Karpas-422 (cell line): ENCODE measurements at regions not wholly inside any gene's neighbourhood (a gene's known extent, or its start where the extent isn't known, plus 50 kb on each side); places are given as distances from the start of the nearest gene placed in this dataset.

Experiments
- DNase-seq: peaks from one replicate; pipeline ENCODE4 v3.0.0-alpha.2; 2015
- H2AFZ ChIP-seq: fragments of 200-600 bp; sonication (generic); 2 replicates; pipeline ENCODE4 v1.6.1; 2014; ENCODE audit warnings: antibody characterized with exemption, low read length, mixed read lengths
- H3K27ac ChIP-seq: fragments of 200-600 bp; sonication (generic); 2 replicates; pipeline ENCODE4 v1.5.1; 2014; ENCODE audit warnings: mild to moderate bottlenecking, low read length, moderate library complexity
- H3K27me3 ChIP-seq: fragments of 200-600 bp; sonication (generic); 2 replicates; pipeline ENCODE4 v1.6.1; 2014; ENCODE audit warnings: low read length, mixed read lengths
- H3K36me3 ChIP-seq: fragments of 200-600 bp; sonication (generic); 2 replicates; pipeline ENCODE4 v1.6.1; 2014; ENCODE audit warnings: low read length, mixed read lengths; ENCODE audit not compliant: insufficient read depth
- H3K4me1 ChIP-seq: fragments of 200-600 bp; sonication (generic); 2 replicates; pipeline ENCODE4 v1.6.1; 2014; ENCODE audit warnings: mild to moderate bottlenecking, low read length, mixed read lengths
- H3K4me2 ChIP-seq: fragments of 200-600 bp; sonication (generic); 2 replicates; pipeline ENCODE4 v1.6.1; 2014; ENCODE audit warnings: low read length, low read depth, mild to moderate bottlenecking; ENCODE audit not compliant: poor library complexity, severe bottlenecking
- H3K4me3 ChIP-seq: fragments of 200-600 bp; sonication (generic); 2 replicates; pipeline ENCODE4 v1.5.1; 2014; ENCODE audit warnings: mild to moderate bottlenecking, antibody characterized with exemption, low read length, mixed read lengths
- H3K79me2 ChIP-seq: fragments of 200-600 bp; sonication (generic); 2 replicates; pipeline ENCODE4 v1.6.1; 2014; ENCODE audit warnings: mild to moderate bottlenecking, low read length, mixed read lengths
- H3K9ac ChIP-seq: fragments of 200-600 bp; sonication (generic); 2 replicates; pipeline ENCODE4 v1.6.0; 2014; ENCODE audit warnings: low read length
- H3K9me2 ChIP-seq: fragments of 200-600 bp; sonication (generic), shearing (Covaris generic); replicated peaks from 2 replicates; pipeline ENCODE4 v1.6.0; 2014; ENCODE audit warnings: mild to moderate bottlenecking, low read length, moderate library complexity; ENCODE audit not compliant: insufficient read depth
- H3K9me3 ChIP-seq: fragments of 300-700, 200-600 bp; sonication (generic); 2 replicates; pipeline ENCODE4 v1.6.1; 2014; ENCODE audit warnings: low read length, mixed read lengths
- H4K20me1 ChIP-seq: fragments of 200-600 bp; sonication (generic); 2 replicates; pipeline ENCODE4 v1.6.1; 2014; ENCODE audit warnings: mild to moderate bottlenecking, antibody characterized with exemption, low read length, low read depth; ENCODE audit not compliant: insufficient read depth

DNA sequence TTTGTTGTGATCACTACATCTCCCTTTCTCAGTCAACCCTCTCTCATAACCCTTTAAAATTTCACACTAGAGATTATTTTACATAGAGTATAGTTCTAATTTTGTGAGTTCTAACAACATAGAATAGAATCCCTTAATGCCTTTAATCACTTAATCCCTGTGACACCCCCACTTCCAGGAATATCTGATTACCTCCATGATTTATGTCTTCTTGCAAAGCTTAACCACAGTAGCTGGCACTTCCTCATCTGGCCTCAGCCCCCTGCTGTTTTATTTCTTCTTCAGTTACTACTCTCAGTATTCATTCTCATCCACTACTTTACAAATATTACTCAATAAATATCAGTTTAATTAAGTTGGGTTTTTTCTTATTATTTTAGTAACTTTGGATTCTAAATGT is 340.9 kb downstream of the CENPC start:
- H3K4me3 ChIP-seq, result no peak overlapping the region
- H3K9me2 ChIP-seq, result no peaks in the 10 kb centered on the region
- no peak overlapping the region for H2AFZ ChIP-seq
- no peaks in the 10 kb centered on the region for H3K79me2 ChIP-seq
- H3K4me2 ChIP-seq, result no peak overlapping the region
- H4K20me1 ChIP-seq, result no peaks in the 10 kb centered on the region
- no peaks in the 10 kb centered on the region for H3K36me3 ChIP-seq
- DNase-seq, result no peak
- H3K27ac ChIP-seq, result no peak overlapping the region
- no peaks in the 10 kb centered on the region for H3K27me3 ChIP-seq
- no peaks in the 10 kb centered on the region for H3K9me3 ChIP-seq
- H3K4me1 ChIP-seq, result no peaks in the 10 kb centered on the region
- no peak overlapping the region for H3K9ac ChIP-seq

DNA sequence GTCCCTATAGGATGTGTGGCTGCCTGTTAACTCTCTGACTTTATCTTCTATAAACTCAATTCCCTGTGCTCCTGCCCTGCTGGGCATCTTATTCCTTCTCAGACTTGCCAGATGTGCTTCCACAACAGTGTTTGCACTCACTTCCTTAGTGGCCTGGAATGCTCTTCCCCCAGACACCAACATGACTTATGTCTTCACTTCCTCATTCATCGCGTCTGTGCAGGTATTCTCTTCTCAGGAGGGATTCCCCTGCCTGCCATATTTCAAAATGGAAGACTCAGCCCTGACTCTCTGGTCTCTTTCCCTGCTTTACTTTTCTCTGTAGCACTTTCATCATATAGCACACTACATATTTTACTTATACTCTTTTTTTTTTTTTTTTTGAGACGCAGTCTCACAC is 344.0 kb downstream of the CENPC start:
- Histone ChIP-seq H3K9me2 (no peaks in the 10 kb centered on the region), H3K36me3 (no peaks in the 10 kb centered on the region), H3K9ac (no peak overlapping the region), H3K79me2 (no peaks in the 10 kb centered on the region), H3K27me3 (no peaks in the 10 kb centered on the region), H3K4me2 (no peak overlapping the region), H3K9me3 (no peaks in the 10 kb centered on the region), H3K4me3 (no peak overlapping the region), H4K20me1 (no peaks in the 10 kb centered on the region), H3K4me1 (no peaks in the 10 kb centered on the region), H3K27ac (no peak overlapping the region), H2AFZ (no peak overlapping the region)
- no peak for DNase-seq

DNA sequence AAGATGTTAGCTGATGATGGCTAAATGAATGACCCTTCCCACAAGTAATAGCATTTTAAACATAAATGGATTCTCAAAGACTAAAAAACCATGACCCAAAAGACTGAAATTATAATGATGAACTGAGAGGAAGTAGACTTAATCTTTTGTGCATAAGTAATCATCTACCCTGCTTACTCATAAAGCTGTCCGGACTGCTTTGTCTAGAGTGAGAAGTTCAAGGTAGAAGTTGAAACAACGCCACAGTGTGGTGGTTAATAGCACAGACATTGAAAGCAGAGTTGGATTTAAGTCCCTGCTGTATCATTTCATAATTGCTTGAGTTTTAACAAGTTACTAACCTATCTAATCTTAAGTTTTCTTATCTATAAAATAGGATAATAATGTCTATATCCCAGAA is 346.6 kb downstream of the CENPC start:
- Histone ChIP-seq H3K9me2 (no peaks in the 10 kb centered on the region), H3K36me3 (no peaks in the 10 kb centered on the region), H2AFZ (no peak overlapping the region), H3K4me2 (no peak overlapping the region), H3K9ac (no peak overlapping the region), H3K4me1 (no peaks in the 10 kb centered on the region), H3K9me3 (no peaks in the 10 kb centered on the region), H3K4me3 (no peak overlapping the region), H3K79me2 (no peaks in the 10 kb centered on the region), H4K20me1 (no peaks in the 10 kb centered on the region), H3K27ac (no peak overlapping the region), H3K27me3 (no peaks in the 10 kb centered on the region)
- peak; percentile 75 for DNase-seq

- H2AFZ ChIP-seq, result no peak overlapping the region
- no peaks in the 10 kb centered on the region for H3K36me3 ChIP-seq
- no peak overlapping the region for H3K4me2 ChIP-seq
- no peaks in the 10 kb centered on the region for H3K4me1 ChIP-seq
- DNase-seq, result no peak
- no peak overlapping the region for H3K27ac ChIP-seq
- H3K4me3 ChIP-seq, result no peak overlapping the region
- H4K20me1 ChIP-seq, result no peaks in the 10 kb centered on the region
- H3K27me3 ChIP-seq, result no peaks in the 10 kb centered on the region
- H3K79me2 ChIP-seq, result no peaks in the 10 kb centered on the region
- no peak overlapping the region for H3K9ac ChIP-seq
- H3K9me2 ChIP-seq, result no peaks in the 10 kb centered on the region
- H3K9me3 ChIP-seq, result no peaks in the 10 kb centered on the region
Measured at GRCh38 chr4:67167849-67168248, 377.5 kb downstream of the CENPC start.

DNA sequence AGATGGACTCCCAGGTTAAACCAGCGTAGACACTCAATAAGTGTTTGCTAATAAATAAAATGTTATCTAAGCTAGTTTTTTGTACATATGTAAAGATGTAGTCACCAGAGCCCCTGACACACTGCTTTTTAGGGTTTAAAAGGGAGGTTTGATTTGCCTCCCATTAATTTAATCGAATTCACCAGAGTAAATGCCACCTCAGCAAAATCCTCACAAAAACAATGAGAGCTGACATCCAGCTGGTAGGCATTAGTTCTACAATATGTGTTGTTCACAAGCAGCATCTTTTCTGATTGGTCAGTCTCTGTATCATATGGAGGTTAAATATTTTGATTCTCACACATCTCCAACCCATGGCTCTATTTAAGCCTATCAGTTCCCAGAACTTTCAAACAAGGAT is 382.6 kb downstream of the CENPC start:
- H3K36me3 ChIP-seq, result no peaks in the 10 kb centered on the region
- no peak overlapping the region for H3K4me2 ChIP-seq
- no peak overlapping the region for H3K9ac ChIP-seq
- H3K79me2 ChIP-seq, result no peaks in the 10 kb centered on the region
- no peak for DNase-seq
- H3K9me3 ChIP-seq, result no peaks in the 10 kb centered on the region
- no peaks in the 10 kb centered on the region for H4K20me1 ChIP-seq
- no peak overlapping the region for H2AFZ ChIP-seq
- no peaks in the 10 kb centered on the region for H3K4me1 ChIP-seq
- no peak overlapping the region for H3K27ac ChIP-seq
- no peaks in the 10 kb centered on the region for H3K27me3 ChIP-seq
- H3K4me3 ChIP-seq, result no peak overlapping the region
- no peaks in the 10 kb centered on the region for H3K9me2 ChIP-seq

DNA sequence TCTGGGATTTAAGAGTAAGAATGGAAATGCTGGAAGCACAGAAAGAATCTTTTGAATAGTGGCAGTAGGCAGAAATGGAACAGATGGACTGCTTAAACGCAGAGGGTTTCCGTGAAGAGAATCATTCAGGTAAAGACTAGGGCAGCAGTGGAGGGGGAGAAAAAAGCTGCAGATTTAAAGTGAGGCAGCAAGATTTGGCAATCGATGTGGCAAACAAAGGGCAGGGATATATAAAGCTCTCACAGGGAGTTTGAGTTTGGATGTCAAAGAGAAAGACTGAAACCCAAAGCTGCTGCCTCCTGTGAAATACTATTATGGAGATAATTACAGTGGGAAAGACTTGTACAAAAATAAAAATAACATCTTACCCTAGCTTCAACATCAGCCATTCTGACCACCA is 384.0 kb downstream of the CENPC start:
- Histone ChIP-seq H3K4me2 (no peak overlapping the region), H4K20me1 (no peaks in the 10 kb centered on the region), H3K4me1 (no peaks in the 10 kb centered on the region), H2AFZ (no peak overlapping the region), H3K9me2 (no peaks in the 10 kb centered on the region), H3K4me3 (no peak overlapping the region), H3K36me3 (no peaks in the 10 kb centered on the region), H3K79me2 (no peaks in the 10 kb centered on the region), H3K27ac (no peak overlapping the region), H3K9me3 (no peaks in the 10 kb centered on the region), H3K27me3 (no peaks in the 10 kb centered on the region), H3K9ac (no peak overlapping the region)
- no peak for DNase-seq

DNA sequence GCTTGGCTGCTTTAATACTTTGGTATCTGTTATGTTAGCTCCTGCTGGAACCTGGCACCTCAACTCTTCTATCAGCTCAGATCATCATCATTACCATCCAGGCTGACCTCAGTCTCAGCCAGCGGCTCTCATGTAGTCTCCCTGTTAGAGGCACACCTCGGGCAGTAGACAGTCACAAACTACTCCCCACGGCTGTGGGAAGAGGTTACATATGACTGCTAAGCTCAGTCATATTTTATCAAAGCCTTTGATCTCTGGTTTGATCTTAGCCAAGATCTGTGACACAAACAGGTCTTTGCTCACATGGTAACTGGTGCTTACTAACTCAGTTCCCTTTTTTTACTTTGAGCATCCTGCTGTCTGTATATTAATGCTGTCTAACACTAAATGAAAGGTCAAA is 384.9 kb downstream of the CENPC start:
- no peak overlapping the region for H3K4me3 ChIP-seq
- H3K9ac ChIP-seq, result no peak overlapping the region
- no peak for DNase-seq
- H3K79me2 ChIP-seq, result no peaks in the 10 kb centered on the region
- H3K9me2 ChIP-seq, result no peaks in the 10 kb centered on the region
- H3K36me3 ChIP-seq, result no peaks in the 10 kb centered on the region
- H3K27ac ChIP-seq, result no peak overlapping the region
- no peak overlapping the region for H2AFZ ChIP-seq
- H3K4me2 ChIP-seq, result no peak overlapping the region
- H4K20me1 ChIP-seq, result no peaks in the 10 kb centered on the region
- no peaks in the 10 kb centered on the region for H3K9me3 ChIP-seq
- H3K4me1 ChIP-seq, result no peaks in the 10 kb centered on the region
- no peaks in the 10 kb centered on the region for H3K27me3 ChIP-seq

- Histone ChIP-seq H4K20me1 (no peaks in the 10 kb centered on the region), H3K4me1 (no peaks in the 10 kb centered on the region), H3K4me3 (no peak overlapping the region), H3K9ac (no peak overlapping the region), H3K9me3 (no peaks in the 10 kb centered on the region), H2AFZ (no peak overlapping the region), H3K27ac (no peak overlapping the region), H3K4me2 (no peak overlapping the region), H3K27me3 (no peaks in the 10 kb centered on the region), H3K9me2 (no peaks in the 10 kb centered on the region), H3K36me3 (no peaks in the 10 kb centered on the region), H3K79me2 (no peaks in the 10 kb centered on the region)
- DNase-seq, result no peak
Measured at GRCh38 chr4:67158666-67159065, 386.6 kb downstream of the CENPC start.

- no peak overlapping the region for H3K4me3 ChIP-seq
- no peak overlapping the region for H2AFZ ChIP-seq
- H3K27me3 ChIP-seq, result no peaks in the 10 kb centered on the region
- H3K9ac ChIP-seq, result no peak overlapping the region
- no peaks in the 10 kb centered on the region for H3K4me1 ChIP-seq
- no peak for DNase-seq
- no peaks in the 10 kb centered on the region for H3K9me3 ChIP-seq
- no peaks in the 10 kb centered on the region for H3K36me3 ChIP-seq
- no peak overlapping the region for H3K27ac ChIP-seq
- H4K20me1 ChIP-seq, result no peaks in the 10 kb centered on the region
- no peaks in the 10 kb centered on the region for H3K79me2 ChIP-seq
- no peaks in the 10 kb centered on the region for H3K9me2 ChIP-seq
- H3K4me2 ChIP-seq, result no peak overlapping the region
Measured at GRCh38 chr4:67152976-67153375, 392.3 kb downstream of the CENPC start.
